Fibroblast of skin of right quadriceps (primary cell): ENCODE measurements at regions not wholly inside any gene's neighbourhood (a gene's known extent, or its start where the extent isn't known, plus 50 kb on each side); places are given as distances from the start of the nearest gene placed in this dataset.
"Not testable (repeated sequence)": the region's sequence is repeated elsewhere in the genome, so short reads cannot be mapped to it uniquely, and the experiment has no call there.

ENCODE experiments used
- DNase-seq: peaks from one replicate; pipeline ENCODE4 v3.0.0-alpha.2; 2013

GRCh38 chr14:103232031-103232808 is 101.8 kb upstream of the EIF5 start:
- DNase-seq: no peak

DNA sequence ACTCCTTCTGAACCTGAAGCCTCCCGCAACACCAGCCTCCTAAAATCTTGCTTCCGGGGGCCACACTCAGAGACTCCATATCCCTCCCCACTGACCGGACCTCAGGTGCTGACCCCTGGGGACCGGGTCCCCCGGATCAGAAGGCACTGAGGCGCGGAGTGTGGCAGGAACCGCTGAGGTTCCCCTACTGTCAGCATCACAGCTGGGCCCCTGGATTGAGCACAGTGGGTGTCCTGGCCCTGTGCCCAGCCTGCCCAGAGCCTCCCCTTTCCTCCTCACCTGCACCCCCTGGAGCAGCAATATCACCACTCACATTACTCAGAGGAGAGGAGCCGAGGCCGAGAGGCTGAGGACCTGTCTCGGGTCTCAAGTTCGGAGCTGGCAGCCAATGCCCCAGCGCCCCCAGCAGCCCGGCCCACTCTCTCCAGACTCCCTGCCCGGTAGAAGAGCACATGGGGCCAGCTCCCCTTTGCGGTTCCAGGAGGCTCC is 101.2 kb upstream of the EIF5 start:
- no peak for DNase-seq

DNA sequence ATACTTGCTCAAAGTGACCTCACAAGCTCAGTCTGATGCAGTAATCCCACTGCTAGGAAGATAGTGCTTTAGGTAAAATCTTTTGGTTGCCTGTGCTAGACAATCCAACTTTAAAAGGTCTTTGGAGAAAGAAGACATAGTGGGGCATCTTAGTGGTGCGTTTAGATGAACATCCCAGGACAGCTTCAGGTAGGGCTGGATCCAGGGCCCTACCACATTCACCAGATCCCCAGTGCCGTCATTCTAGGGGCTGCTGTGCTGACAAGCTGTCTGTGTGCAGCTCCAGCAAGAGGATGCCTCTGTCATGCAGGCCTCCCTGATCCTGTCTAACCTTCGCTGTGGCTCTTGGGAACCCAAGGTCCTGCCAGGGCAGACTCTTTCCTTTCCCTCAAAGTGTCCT is 100.7 kb upstream of the EIF5 start:
- DNase-seq: no peak

DNA sequence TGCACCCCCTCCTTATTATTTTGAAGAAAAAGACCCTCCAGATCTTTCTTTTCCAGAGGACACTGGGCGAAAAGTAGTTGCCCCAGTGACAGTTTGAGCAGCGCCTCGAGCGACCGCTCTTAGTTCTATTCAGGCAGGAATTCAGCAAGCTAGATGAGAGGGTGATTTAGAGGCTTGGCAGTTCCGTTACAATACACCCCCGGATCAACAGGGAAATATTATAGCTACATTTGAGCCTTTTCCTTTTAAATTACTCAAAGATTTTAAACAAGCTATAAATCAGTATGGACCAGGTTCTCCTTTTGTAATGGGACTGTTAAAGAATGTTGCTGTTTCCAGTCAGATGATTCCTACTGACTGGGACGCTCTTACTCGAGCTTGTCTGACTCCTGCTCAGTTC is 99.2 kb upstream of the EIF5 start:
- not testable (repeated sequence) for DNase-seq

GRCh38 chr14:103235506-103235905 is 98.5 kb upstream of the EIF5 start:
- not testable (repeated sequence) for DNase-seq

- no peak for DNase-seq
These were observed 94.3 kb upstream of the EIF5 start for GRCh38 chr14:103239751-103240150.

DNA sequence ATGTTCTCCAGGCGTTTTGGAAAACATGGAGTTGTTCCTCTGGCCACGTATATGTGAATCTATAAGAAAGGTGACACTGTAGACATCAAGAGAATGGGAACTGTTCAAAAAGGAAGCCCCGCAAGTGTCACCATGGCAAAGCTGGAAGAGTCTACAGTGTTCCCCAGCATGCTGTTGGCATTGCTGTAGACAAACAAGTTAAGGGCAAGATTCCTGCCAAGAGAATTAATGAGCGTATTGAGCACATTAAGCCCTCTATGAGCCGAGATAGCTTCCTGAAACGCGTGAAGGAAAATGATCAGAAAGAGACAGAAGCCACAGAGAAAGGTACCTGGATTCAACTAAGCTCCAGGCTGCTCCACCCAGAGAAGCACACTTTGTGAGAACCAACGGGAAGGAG is 92.5 kb upstream of the EIF5 start:
- no peak for DNase-seq

DNA sequence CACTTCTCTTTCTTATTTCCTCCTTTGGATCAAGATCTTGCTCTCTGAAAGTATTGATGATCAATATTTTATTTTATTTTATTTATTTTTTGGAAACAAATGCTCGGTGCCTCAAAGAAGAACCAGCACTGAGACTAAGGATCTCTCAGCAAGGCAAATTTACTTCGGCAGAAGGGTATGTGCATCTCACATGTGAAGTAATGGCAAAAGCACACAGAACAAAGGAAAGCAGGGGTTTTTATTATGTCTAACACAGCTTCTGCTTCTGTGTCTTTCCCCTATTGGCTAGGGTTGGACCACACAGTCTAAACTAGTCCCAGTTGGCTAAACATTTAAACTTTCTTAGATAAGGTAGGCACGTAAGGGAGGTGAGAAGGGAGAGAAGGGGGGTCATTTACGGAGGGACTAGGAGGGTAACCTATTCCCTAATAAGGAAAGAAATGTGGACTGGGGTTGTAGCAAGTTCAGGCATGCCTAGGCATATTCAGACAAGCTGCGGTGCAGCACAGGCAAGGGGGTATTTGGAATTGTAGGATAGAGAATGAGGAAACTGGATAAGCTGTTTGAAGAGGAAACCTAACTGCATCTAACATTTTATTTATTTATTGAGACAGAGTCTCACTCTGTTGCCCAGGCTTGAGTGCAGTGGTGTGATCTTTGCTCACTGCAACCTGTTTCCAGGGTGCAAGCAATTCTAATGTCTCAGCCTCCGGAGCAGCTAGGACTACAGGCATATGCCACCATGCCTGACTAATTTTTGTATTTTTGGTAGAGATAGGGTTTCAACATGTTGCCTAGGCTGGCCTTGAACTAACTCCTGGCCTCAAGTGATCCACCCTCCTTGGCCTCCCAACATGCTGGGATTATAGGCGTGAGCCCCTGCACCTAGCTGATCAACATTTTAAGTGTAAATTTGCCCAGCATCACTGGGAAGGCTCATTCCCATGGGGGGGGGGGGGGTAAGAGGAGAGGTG is 90.0 kb upstream of the EIF5 start:
- DNase-seq: no peak

DNA sequence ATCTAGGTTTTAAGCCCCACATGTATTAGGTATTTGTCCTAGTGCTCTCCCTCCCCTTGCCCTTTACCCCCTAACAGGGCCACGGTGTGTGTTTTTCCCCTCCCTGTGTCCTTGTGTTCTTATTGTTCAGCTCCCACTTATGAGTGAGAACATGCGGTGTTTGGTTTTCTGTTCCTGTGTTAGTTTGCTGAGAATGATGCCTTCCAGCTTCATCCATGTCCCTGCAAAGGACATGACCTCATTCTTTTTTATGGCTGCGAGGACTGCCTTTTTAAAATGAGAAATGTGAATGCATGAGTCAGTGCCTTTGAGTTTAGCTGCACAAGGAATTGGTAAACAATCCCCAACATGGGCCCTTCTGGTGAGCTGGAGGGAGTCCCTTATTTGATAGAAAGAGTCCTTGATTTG is 88.4 kb upstream of the EIF5 start:
- DNase-seq: peak; percentile 53

GRCh38 chr14:103246070-103246469 is 88.0 kb upstream of the EIF5 start:
- no peak for DNase-seq

- no peak for DNase-seq
These were observed 86.8 kb upstream of the EIF5 start for GRCh38 chr14:103247169-103247606.

DNA sequence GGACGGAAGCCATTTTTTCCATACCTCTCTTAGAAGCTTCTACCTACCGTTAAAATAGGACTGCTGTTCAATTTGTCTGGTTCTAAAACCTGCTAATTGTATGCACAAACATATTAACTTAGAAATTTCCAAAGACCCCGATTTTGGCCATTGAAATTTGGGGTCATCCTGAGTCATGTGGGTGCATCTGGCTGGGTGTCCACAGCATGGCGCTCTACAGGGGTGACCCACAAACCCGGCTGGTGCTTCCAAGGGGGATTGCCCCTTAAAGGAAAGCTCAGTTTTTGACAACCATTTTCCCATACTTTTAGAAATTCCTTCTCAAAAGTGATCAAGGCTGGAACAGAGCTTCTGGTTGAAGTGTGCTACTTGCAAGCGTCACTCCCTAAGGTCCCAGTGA is 83.9 kb upstream of the EIF5 start:
- DNase-seq: no peak

DNA sequence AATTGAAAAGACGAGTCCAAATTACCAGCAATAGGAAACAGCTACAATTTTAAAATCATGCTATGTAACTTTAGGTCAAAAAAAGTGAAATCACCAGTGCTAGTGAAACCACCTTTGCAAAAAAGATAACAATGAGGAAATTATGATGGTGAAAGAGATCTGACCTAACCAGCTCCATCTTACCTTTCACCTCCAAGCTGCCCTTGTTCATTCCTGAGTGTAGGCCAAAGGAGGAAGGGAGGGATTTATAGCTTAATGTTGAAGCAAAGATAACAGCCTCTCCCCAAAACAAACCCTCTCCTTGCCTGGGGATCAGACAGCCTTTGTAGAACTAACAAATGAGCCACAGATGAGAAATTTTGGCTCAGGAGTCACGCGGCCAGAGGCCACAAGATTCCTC is 83.2 kb upstream of the EIF5 start:
- no peak for DNase-seq

DNA sequence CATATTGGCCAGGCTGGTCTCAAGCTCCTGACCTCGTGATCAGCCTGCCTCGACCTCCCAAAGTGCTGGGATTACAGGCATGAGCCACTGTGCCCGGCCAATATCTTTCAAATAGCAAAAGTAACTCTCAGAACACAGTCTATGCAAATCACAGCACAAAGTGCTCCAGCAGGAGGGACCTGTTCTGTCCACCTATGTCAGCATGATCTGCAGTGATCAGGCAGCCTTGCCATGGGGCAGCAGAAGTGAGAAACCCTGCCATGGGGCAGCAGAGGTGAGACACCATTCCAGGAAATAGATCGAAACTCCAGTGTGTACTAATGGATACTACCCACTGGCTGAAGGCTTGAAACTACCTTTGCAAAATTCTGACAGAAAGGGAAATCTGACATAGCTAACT is 78.5 kb upstream of the EIF5 start:
- no peak for DNase-seq

- DNase-seq: no peak
These were observed 77.6 kb upstream of the EIF5 start for GRCh38 chr14:103256406-103256805.

DNA sequence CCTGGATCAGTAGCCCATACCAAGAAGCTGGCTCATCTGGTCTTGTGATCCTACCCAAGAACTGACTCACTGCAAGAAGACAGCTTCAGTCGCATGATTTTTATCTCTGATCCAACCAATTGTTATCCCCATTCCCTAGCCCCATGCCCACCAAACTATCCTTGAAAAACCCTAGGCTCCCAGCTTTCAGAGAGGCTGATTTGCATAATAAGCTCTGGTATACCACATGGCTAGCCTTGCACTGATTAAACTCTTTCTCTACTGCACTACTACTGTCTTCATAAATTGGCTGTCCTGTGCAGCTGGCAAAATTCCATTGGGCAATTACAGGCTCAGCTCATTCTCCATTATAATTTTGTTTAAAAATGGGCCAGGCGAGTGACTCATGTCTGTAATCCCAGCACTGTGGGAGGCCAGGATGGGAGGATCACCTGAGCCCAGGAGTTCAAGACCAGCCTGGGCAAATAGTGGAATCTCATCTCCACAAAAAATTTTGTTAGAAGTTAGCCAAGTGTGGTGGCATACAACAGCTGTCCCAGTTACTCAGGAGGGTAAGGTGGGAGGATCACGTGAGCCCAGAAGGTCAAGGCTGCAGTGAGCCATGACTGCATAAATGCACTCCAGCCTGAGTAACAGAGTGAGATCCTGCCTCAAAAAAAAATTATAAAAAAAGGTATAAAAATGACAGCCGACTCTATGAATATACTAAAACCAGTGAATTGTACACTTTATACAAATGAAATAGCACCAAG is 76.7 kb upstream of the EIF5 start:
- no peak for DNase-seq

DNA sequence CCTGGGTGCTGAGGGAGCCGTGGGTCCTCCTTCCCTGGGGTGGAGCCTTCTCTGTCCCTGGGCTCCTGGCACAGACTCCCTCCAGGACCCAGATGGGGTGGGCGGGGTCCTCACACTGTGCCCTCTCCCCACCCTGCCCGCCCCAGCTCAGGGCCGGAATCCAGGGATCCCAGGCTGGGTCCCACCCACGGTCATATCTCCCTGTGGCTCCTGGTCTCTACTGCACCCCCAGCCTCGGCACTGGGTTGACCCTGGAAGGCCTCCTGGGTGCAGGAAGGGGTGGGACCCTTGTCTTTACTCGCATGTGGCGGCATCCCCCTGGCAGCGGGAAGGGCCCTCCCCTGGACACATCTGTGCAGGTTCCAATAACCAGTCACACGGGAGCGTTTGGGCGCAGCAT is 75.8 kb upstream of the EIF5 start:
- no peak for DNase-seq

GRCh38 chr14:103259184-103259583 is 74.9 kb upstream of the EIF5 start:
- DNase-seq: no peak

DNA sequence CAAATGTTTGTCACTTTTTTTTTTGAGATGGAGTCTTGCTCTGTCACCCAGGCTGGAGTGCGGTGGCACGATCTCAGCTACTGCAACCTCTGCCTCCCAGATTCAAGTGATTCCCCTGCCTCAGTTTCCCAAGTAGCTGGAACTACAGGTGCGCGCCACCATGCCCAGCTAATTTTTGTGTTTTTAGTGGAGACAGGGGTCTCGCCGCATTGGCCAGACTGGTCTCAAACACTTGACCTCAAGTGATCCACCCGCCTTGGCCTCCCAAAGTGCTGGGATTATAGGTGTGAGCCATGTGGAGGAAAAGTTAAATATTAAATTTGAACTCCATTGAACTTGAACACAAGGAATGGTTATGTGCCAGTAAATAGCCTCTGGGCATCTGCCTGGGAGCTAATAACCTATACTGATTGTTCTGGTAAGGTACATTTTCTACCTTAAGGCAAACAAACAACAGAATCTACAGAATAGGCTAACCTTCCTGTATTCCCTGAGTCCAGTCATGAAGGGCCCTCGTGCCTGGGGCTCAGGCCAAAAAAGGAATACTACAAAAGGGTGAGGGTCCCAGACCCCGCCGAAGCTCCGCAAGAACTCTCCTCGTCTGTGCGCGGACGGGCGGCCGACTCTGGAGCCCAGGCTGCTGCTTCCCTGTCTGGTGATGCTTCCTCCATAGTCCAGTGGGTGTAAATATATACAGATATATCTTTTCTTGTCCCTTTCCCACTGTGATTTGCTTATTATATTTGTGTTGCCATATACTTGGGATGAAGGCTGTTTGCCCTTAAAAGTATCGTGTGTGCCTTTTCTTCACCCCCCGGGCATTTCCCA is 74.0 kb upstream of the EIF5 start:
- no peak for DNase-seq

DNA sequence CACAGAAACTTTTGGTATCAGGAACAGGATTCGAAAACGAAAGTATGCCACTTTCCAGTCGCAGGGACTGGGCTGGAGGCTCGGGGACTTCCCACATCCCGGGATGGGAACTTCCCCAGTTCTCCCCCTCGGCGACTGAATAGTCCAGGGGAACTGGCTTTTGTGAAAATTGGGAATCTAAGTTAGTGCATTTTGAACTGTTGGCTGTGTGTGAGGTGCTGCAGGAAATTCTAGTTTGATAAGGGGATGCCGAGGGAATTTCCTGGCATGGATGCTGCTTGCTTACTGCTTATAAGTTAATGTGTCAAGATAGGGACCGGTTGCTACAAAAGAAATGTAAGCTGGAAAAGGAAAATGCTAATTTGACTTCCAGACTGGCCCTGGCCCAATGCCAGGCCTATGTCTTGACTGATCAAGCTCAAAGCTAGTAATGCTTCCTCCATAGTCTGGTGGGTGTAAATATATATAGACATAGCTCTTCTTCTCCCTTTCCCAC is 73.4 kb upstream of the EIF5 start:
- no peak for DNase-seq

- DNase-seq: no peak
These were observed 66.7 kb upstream of the EIF5 start for GRCh38 chr14:103267226-103267910.
